GM12874 (cell line): ENCODE measurements at regions not wholly inside any gene's neighbourhood (a gene's known extent, or its start where the extent isn't known, plus 50 kb on each side); places are given as distances from the start of the nearest gene placed in this dataset.

Experiments
- TF ChIP-seq, protein P1 (sequence below): IDR thresholded peaks from 2 replicates; pipeline ENCODE4 v1.5.1; 2011; ENCODE audit warnings: low read depth, mild to moderate bottlenecking, control low read depth, low read length, moderate library complexity; ENCODE audit not compliant: insufficient read depth

DNA sequence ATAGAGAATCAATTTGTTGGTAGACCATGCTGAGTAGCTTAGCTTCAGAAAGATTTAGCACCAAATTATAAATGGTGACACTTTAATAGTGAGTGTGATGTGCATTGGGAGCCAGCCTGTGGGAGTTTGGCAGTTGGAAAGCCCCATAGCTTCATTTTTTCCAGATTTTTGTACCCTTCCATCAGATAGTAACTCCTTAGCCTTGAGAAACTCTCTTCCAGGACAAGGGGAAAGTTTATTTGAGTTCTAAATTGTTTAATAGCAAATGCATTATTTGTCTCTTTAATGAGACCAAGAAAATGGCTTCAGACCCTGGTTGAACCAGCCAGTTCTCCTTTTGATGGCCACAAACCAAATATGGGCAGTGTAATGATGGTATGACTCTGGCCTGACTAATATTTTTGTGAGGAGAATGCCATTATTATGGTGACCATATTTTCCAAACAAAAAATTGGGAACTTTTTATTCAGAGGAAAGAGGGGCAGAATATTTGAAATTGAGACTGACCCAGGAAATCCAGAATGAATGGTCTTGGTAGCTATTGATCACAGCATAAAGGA is 49.8 kb downstream of the PLCE1 start:
- TF ChIP-seq, protein P1, sequence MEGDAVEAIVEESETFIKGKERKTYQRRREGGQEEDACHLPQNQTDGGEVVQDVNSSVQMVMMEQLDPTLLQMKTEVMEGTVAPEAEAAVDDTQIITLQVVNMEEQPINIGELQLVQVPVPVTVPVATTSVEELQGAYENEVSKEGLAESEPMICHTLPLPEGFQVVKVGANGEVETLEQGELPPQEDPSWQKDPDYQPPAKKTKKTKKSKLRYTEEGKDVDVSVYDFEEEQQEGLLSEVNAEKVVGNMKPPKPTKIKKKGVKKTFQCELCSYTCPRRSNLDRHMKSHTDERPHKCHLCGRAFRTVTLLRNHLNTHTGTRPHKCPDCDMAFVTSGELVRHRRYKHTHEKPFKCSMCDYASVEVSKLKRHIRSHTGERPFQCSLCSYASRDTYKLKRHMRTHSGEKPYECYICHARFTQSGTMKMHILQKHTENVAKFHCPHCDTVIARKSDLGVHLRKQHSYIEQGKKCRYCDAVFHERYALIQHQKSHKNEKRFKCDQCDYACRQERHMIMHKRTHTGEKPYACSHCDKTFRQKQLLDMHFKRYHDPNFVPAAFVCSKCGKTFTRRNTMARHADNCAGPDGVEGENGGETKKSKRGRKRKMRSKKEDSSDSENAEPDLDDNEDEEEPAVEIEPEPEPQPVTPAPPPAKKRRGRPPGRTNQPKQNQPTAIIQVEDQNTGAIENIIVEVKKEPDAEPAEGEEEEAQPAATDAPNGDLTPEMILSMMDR: no peak

DNA sequence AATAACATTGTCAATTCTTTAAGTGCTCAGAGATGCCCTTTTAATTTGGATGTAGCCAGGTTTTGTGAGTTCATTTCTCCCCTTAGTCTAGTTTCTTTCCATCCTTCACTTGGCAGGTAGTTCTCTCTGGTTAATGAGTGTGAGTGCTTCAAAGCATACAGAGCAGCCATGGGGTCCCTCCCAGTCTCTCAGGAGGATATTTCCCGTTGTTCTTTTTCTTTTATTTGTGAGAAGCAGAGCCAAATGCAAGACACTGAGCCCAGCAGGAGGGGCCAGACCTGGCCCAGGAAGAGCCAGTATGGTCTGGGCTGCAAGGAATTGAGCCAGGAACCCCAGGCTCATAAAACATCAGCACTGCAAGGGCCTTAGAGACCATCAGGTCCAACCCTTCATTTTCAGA is 52.4 kb downstream of the PLCE1 start:
- TF ChIP-seq, protein P1: no peak

DNA sequence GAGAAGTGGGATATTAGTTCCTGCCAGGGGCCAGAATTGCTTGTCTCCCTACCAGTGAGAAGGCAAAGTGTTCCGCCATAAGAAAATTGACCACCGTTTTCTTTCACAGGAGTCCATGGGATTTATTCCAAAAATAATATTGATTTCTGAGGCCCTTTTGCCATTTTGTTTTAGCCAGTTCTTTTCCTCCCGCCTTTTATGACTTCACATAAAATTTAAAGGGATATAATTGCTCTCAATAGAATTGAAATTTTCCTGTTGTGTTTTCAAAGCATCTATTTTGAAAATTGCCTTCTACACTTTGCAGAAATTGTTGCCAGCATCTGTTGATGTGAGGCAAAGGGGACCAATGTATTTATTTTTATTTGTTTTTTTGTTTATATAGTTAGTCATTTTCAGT is 53.6 kb downstream of the PLCE1 start:
- TF ChIP-seq, protein P1: no peak

GRCh38 chr10:94049911-94050310 is 56.2 kb downstream of the PLCE1 start:
- TF ChIP-seq, protein P1: no peak

GRCh38 chr10:94052281-94052680 is 58.5 kb downstream of the PLCE1 start:
- TF ChIP-seq, protein P1: no peak

- TF ChIP-seq, protein P1: no peak
These were observed 59.4 kb downstream of the PLCE1 start for GRCh38 chr10:94052866-94053791.

DNA sequence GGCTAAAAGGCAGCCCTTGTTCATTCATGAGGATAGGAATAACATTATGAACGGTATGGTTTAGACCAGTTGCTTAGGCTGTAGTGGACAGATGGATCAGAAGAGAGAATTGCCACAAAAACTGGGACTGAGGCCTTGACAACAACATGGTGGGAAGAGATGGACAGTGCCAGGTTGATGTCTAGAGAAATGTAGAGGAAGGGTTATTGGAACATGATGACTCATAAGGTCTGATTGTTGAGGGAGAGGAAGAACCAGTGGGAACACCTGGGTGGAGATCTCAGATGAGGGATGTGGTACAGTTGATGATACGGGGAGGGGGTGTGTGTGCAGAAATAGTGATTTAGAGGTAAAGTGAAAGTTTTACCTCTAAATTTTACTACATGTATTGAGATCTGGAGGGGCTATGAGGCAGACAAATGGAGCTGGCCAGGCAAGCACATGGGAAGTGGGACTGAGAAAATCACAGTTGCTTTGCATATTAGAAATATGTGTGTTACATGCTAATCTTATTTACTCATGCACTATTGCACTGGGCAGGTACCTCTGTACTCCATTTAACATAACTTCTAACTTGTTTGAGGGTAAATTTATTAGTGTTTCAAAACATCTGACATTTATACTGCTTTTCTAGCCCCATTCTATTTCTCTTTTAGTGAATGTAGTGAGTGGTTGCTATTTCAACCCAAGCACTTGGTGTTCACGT is 65.6 kb downstream of the PLCE1 start:
- TF ChIP-seq, protein P1: no peak
